ENCODE measurements at regions not wholly inside any gene's neighbourhood (a gene's known extent, or its start where the extent isn't known, plus 50 kb on each side); places are given as distances from the start of the nearest gene placed in this dataset.
"Not testable (repeated sequence)": the region's sequence is repeated elsewhere in the genome, so short reads cannot be mapped to it uniquely, and the experiment has no call there.

DNA sequence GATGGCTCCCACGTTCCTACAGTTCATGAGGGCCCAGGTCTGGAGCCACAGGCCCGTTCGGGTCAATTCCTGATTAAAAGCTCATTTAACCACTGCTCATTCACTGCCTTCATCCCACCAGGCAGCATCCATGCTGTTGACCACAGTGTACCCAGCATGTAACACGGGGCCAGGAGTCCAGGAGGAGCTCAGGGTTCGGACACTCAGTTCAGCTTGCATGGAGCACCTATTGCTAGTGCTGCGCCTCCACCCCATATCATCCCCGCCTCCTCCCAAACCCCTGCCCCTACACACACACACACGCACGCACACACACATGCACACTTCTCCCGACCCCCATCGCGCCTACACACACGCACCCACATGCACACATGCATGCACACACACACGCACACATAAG is 72.9 kb upstream of the SNTG2 start:
- no peak for DNase-seq

DNA sequence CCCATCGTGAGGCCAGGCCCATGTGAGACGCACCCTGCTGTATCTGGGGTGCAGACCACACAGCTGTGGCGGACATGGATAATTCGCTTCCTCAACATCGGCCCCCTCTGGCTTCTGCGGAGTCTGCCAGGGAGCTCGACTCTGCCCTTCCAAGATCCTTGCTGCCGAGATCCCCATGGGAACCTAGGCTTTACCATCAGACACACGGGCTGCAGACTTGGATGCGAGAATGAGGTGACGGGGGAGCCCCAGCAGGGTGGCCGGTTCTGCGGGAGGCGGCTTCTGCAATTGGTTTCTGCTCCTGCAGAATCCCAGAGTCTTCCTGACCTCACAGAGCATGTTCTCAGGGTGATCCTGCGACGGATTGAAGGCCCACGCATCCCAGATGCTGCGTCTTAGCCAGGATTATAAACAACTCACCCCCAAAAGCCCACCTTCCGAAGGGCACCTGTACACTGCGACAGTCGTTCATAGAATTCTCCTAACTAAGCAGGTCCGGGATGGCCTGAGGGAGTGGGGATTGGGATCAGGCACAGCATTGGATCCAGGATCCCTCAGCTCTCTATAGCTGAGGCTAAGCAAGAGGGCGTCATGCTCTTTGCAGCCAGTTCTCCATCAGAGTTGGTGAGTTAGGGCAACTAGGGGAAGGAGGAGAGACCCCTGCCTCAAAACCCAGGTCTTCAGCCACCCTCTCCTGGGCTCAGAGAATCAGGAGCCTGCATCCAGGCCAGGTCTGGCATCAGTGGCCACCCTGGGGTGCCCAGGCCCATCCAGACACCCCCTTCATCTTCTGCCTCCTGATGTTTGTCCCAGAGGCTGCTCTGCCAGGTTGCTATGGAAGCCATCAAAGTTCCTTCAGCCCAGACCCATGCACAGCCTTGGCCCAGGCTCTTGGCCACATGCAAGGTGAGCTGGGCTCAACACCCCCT is 74.7 kb upstream of the SNTG2 start:
- DNase-seq, result no peak

- DNase-seq, result no peak
Observed at GRCh38 chr2:873651-874580, 76.7 kb upstream of the SNTG2 start.

- DNase-seq, result no peak
Observed at GRCh38 chr2:873027-873426, 77.6 kb upstream of the SNTG2 start.

DNA sequence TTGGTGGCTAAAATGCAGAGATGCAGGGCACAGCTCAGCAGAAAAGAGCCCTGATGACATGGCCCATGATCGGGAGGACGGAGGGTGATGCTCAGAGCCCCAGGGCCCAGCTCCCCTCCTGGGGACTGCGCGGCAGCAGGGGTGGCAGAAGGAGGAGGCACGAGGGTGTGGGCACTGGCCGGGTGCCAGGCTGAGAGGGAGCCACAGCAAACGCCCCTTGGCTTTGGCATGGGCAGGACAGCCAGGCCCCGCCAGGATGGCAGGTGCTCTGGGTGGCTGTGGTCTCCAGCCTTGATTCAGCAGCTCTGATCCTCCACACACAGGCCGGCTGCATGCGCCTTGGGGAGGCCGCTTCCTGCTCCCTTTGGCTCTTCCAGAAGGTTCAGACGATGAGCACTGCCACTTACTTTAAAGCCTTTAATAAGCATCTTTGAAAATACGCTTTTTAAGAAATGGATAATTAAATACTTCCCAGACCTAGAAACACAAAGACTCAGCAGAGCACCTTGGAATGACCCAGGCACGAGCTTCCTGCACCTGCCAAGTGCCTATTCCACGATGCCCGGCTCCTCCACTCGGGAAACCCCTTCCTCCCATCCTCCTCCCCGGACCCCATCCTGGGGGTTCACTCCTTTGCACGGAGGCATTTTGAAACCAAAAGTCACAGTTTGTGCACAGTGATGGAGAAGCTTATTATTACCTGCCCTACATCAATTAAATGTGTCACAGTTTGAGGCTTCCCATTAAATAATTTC is 78.5 kb upstream of the SNTG2 start:
- no peak for DNase-seq

GRCh38 chr2:871175-871727 is 79.4 kb upstream of the SNTG2 start:
- no peak for DNase-seq

- no peak for DNase-seq
Observed at GRCh38 chr2:870426-870825, 80.2 kb upstream of the SNTG2 start.

DNA sequence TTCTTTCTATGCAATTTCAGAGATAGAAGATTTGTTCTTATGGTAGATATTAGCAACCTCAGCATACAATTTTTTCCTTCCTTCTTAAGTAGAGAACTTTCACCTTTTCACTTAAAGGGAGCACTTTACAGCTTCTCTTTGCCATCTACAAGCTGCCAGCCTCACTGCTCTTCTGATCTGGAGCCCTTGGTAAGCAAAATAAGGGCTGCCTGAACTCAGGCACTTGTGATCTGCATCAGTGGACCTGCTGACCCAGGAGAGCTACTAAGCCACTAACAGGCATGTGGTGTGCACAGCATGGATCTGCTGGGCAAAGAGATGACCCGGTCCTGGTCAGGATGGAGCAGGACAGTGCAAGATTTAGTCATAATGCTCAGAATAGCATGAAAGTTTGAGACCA is 80.8 kb upstream of the SNTG2 start:
- DNase-seq, result no peak

DNA sequence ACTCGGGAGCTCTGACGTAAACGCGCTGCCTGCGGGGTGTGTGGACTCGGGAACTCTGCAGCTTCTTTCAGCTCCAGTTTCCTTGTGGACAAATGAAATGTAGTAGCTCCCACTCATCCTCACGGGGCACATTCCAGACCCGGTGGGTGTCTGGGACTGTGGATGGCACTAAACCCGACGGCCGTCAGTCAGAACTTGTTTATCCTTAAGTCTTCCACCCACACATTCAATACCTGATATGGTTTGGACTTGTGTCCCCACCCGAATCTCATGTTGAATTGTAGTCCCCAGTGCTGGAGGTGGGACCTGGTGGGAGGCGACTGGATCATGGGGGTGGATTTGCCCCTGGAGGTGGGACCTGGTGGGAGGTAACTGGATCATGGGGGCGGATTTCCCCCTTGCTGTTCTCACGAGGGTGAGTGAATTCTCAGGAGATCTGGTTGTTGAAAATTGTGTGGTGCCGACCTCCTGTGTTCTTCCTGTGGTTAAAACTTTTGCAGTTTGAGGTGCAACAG is 81.2 kb upstream of the SNTG2 start:
- DNase-seq, result no peak

GRCh38 chr2:868857-869256 is 81.8 kb upstream of the SNTG2 start:
- not testable (repeated sequence) for DNase-seq

GRCh38 chr2:867296-867695 is 83.4 kb upstream of the SNTG2 start:
- DNase-seq, result no peak

- no peak for DNase-seq
Observed at GRCh38 chr2:866887-867286, 83.8 kb upstream of the SNTG2 start.

DNA sequence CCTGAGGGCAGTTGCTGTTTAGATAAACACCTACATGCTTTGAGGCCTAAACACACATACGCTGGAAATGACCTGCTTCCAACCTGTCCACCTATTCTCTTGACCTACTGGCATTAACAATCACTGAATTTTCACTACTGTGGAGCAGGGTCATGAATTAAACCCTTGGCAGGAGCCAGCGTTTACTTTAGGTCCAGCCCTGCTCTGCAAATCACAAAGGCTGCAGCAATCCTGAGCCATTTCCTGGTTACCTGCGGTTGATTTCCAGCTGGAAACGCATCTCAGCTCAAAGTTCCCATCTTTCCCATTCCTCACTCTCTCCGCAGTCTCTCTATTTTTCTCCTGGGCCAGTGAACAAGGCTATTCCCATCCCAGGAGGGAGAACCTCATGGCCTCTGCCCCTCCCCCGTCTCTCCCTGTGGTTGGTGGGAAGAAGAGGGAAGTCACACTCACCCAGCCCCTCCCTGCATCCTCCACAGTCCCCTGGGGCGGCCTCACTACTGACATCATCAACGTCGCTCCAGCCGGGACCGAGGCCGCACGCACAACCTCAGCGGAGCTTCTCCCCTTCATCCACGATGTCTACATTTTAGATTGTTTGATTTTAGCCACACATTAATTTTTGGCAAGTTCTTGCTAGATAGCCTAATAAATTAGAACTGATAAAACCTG is 84.5 kb upstream of the SNTG2 start:
- DNase-seq, result no peak

GRCh38 chr2:864501-865106 is 86.0 kb upstream of the SNTG2 start:
- DNase-seq, result no peak

DNA sequence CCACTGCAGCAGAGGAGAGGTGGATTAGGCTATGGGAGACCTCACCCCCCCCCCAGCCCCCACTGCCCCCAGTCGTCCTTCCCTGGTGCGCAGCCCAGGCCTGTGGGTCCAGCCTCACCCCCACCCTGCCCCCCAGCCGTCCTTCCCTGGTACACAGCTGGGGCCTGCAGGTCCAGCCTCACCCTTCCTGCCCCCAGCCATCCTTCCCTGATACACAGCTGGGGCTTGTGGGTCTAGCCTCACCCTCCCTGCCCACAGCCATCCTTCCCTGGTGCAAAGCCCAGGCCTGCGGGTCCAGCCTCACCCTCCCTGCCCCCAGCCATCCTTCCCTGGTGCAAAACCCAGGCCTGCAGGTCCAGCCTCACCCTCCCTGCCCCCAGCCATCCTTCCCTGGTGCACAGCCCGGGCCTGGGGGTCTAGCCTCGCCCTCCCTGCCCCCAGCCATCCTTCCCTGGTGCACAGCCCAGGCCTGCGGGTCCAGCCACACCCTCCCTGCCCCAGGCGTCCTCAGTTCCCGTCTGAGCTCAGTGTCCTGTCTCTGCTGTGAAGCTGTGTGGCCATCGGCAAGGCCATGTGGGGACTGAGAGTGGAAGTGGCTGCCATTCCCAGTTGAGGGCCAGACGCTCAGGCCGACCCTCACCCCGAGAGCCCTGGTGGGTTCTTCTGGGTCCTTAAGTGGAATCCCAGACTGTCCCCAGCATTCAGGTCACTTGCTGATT is 86.8 kb upstream of the SNTG2 start:
- no peak for DNase-seq

- no peak for DNase-seq
Observed at GRCh38 chr2:862731-863466, 87.8 kb upstream of the SNTG2 start.

- DNase-seq, result no peak
Observed at GRCh38 chr2:862355-862687, 88.3 kb upstream of the SNTG2 start.

DNA sequence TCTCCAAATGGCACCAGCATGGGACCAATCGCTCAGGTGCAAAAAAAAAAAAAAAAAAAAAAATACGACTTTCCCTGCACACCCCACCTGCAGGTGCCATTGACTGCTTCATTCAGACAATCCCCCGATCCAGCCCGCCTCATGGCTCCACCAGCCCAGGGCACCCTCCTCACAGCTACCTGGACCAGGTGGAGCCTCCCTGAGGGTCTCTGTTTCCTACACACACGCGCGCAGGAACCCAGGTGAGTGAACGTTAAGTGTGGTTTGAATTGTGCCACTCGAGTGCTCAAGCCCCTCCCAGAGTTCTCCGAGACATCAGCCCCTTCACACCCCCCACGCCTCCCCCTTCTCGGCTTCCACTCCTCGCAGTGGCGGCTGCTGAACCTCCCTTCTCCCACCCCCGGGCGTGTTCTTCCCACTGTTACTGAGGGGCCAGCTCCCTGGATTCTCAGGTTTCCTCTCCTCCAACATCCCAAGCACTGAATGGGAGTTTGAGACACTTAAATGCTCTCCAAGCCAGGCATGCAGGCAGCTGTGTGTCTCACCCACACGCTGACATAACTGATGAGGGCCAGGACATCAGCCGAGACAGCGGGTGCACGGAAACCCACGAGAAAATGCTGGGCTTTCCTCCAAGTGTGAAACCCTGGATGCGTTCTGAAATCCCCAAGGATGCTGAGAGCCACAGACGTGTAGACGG is 88.8 kb upstream of the SNTG2 start:
- no peak for DNase-seq

- DNase-seq, result no peak
Observed at GRCh38 chr2:860259-860855, 90.3 kb upstream of the SNTG2 start.
